ENCODE measurements at regions not wholly inside any gene's neighbourhood (a gene's known extent, or its start where the extent isn't known, plus 50 kb on each side); places are given as distances from the start of the nearest gene placed in this dataset.
"Not testable (repeated sequence)": the region's sequence is repeated elsewhere in the genome, so short reads cannot be mapped to it uniquely, and the experiment has no call there.

GRCh38 chr6:66096679-66097078 lies 389.7 kb upstream of the EYS start:
- Mint-ChIP-seq H3K27ac (ENCODE audit: unreplicated experiment) (no peak overlapping the region), H3K9me3 (ENCODE audit: low read depth) (peaks cover 28% of the 10 kb centered on the region)
- peak; percentile 89 for DNase-seq (ENCODE audit: low spot score)

GRCh38 chr6:66094615-66095014 lies 387.6 kb upstream of the EYS start:
- TF ChIP-seq CTCF (IDR thresholded peaks at IDR 0.05): no peak
- H3K27me3 Mint-ChIP-seq (ENCODE audit: low read depth): no peaks in the 10 kb centered on the region
- DNase-seq (ENCODE audit: low spot score): peak; percentile 75
- no peaks in the 10 kb centered on the region for H3K4me1 Mint-ChIP-seq (ENCODE audit: low read depth)
- peaks cover 24% of the 10 kb centered on the region for H3K9me3 Mint-ChIP-seq (ENCODE audit: low read depth)
- H3K4me3 Mint-ChIP-seq (ENCODE audit: unreplicated experiment): no peak overlapping the region
- H3K27ac Mint-ChIP-seq (ENCODE audit: unreplicated experiment): no peak overlapping the region
- no peaks in the 10 kb centered on the region for H3K36me3 Mint-ChIP-seq (ENCODE audit: low read depth)

More at GRCh38 chr6:66096679-66097078, 389.7 kb upstream of the EYS start:
- H3K4me1 Mint-ChIP-seq (ENCODE audit: low read depth): no peaks in the 10 kb centered on the region
- TF ChIP-seq CTCF (IDR thresholded peaks at IDR 0.05): no peak
- no peaks in the 10 kb centered on the region for H3K36me3 Mint-ChIP-seq (ENCODE audit: low read depth)
- H3K4me3 Mint-ChIP-seq (ENCODE audit: unreplicated experiment): no peak overlapping the region
- no peaks in the 10 kb centered on the region for H3K27me3 Mint-ChIP-seq (ENCODE audit: low read depth)

GRCh38 chr6:66092306-66092705 lies 385.3 kb upstream of the EYS start:
- peaks cover 13% of the 10 kb centered on the region for H3K9me3 Mint-ChIP-seq (ENCODE audit: low read depth)
- H3K4me1 Mint-ChIP-seq (ENCODE audit: low read depth); H3K4me3 Mint-ChIP-seq (ENCODE audit: unreplicated experiment); H3K36me3 Mint-ChIP-seq (ENCODE audit: low read depth); DNase-seq (ENCODE audit: low spot score); H3K27me3 Mint-ChIP-seq (ENCODE audit: low read depth); H3K27ac Mint-ChIP-seq (ENCODE audit: unreplicated experiment): not testable (repeated sequence)

GRCh38 chr6:66086532-66086931 lies 379.5 kb upstream of the EYS start:
- H3K9me3 Mint-ChIP-seq (ENCODE audit: low read depth): peaks cover 41% of the 10 kb centered on the region
- H3K27me3 Mint-ChIP-seq (ENCODE audit: low read depth): no peaks in the 10 kb centered on the region

GRCh38 chr6:66082914-66083313 lies 375.9 kb upstream of the EYS start:
- no peaks in the 10 kb centered on the region for H3K4me1 Mint-ChIP-seq (ENCODE audit: low read depth)
- H3K27ac Mint-ChIP-seq (ENCODE audit: unreplicated experiment): no peak overlapping the region
- TF ChIP-seq CTCF (IDR thresholded peaks at IDR 0.05): no peak
- H3K36me3 Mint-ChIP-seq (ENCODE audit: low read depth): no peaks in the 10 kb centered on the region
- H3K4me3 Mint-ChIP-seq (ENCODE audit: unreplicated experiment): no peak overlapping the region
- peaks cover 50% of the 10 kb centered on the region for H3K9me3 Mint-ChIP-seq (ENCODE audit: low read depth)
- DNase-seq (ENCODE audit: low spot score): no peak
- H3K27me3 Mint-ChIP-seq (ENCODE audit: low read depth): no peaks in the 10 kb centered on the region

More at GRCh38 chr6:66086532-66086931, 379.5 kb upstream of the EYS start:
- TF ChIP-seq CTCF (IDR thresholded peaks at IDR 0.05): no peak
- DNase-seq (ENCODE audit: low spot score): no peak
- H3K36me3 Mint-ChIP-seq (ENCODE audit: low read depth): no peaks in the 10 kb centered on the region
- H3K27ac Mint-ChIP-seq (ENCODE audit: unreplicated experiment): no peak overlapping the region
- H3K4me1 Mint-ChIP-seq (ENCODE audit: low read depth): no peaks in the 10 kb centered on the region
- no peak overlapping the region for H3K4me3 Mint-ChIP-seq (ENCODE audit: unreplicated experiment)

- no peak for DNase-seq (ENCODE audit: low spot score)
- no peak overlapping the region for H3K27ac Mint-ChIP-seq (ENCODE audit: unreplicated experiment)
- no peaks in the 10 kb centered on the region for H3K36me3 Mint-ChIP-seq (ENCODE audit: low read depth)
- no peaks in the 10 kb centered on the region for H3K9me3 Mint-ChIP-seq (ENCODE audit: low read depth)
- H3K4me3 Mint-ChIP-seq (ENCODE audit: unreplicated experiment): no peak overlapping the region
- no peak for TF ChIP-seq CTCF (IDR thresholded peaks at IDR 0.05)
- no peaks in the 10 kb centered on the region for H3K4me1 Mint-ChIP-seq (ENCODE audit: low read depth)
- no peaks in the 10 kb centered on the region for H3K27me3 Mint-ChIP-seq (ENCODE audit: low read depth)
These were observed 361.9 kb upstream of the EYS start for GRCh38 chr6:66068907-66069306.
